AG04450 (cell line): ENCODE measurements at regions not wholly inside any gene's neighbourhood (a gene's known extent, or its start where the extent isn't known, plus 50 kb on each side); places are given as distances from the start of the nearest gene placed in this dataset.

Source experiments
- CTCF ChIA-PET: fragments of 300-600, 350-600 bp; formaldehyde crosslinking; extraction: SDS; loops from one replicate; lab custom pipeline; 2022; ENCODE audit warnings: antibody characterized with exemption, inconsistent platforms; lab: Charles Lee
- POLR2A ChIA-PET: fragments of 350-600 bp; formaldehyde crosslinking; extraction: SDS; loops from one replicate; lab custom pipeline; 2021; ENCODE audit warnings: antibody characterized with exemption, inconsistent platforms; lab: Yijun Ruan, JAX
- DNase-seq: peaks from one replicate; pipeline ENCODE4 v3.0.0-alpha.2; 2011; ENCODE audit warnings: low read depth, low spot score
- H3K27ac ChIP-seq: one replicate; pipeline ENCODE4 v1.5.1; 2012; ENCODE audit warnings: low read depth, low read length, control low read depth
- H3K27me3 ChIP-seq: one replicate; pipeline ENCODE4 v1.6.0; 2012; ENCODE audit warnings: low read length; ENCODE audit not compliant: control insufficient read depth, insufficient read depth
- H3K4me3 ChIP-seq: 2 replicates; pipeline ENCODE4 v1.5.1; 2011; ENCODE audit warnings: mild to moderate bottlenecking, low read depth, low read length, control low read depth
- H3K9me3 ChIP-seq: 2 replicates; pipeline ENCODE4 v1.5.1; 2012; ENCODE audit warnings: low read length; ENCODE audit not compliant: control insufficient read depth, insufficient read depth
- TF ChIP-seq, protein P1 (sequence below): IDR thresholded peaks from 2 replicates; pipeline ENCODE4 v1.5.1; 2011; ENCODE audit warnings: low read depth, low read length, control low read depth, inconsistent platforms

DNA sequence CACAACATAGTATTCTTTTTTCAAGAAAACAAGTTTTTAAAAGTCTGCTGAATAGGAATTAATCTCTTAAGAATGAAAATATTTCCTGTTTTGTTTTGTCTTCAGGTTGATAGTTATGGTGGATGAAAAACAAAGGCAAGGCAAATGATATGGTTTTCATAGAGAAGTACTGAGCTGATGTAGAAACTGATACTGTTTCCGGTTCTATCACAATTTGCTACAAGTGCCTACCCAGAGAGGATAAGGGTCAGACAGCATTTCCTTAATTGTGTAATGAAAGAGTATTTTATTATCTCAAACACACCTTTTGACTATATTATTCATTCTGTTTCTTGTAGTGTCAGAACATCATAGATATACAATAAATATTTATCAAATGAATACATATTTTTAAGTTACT is 836.3 kb downstream of the SQOR start:
- DNase-seq, result no peak
- CTCF ChIA-PET, result no interaction called here
- POLR2A ChIA-PET, result no interaction called here

GRCh38 chr15:46489276-46489675 is 854.4 kb downstream of the SQOR start:
- DNase-seq, result no peak
- Histone ChIP-seq H3K9me3 (no peaks in the 10 kb centered on the region), H3K27ac (no peak overlapping the region), H3K4me3 (no peak overlapping the region), H3K27me3 (no peaks in the 10 kb centered on the region)
- ChIA-PET CTCF (no interaction called here), POLR2A (no interaction called here)
- TF ChIP-seq, protein P1, sequence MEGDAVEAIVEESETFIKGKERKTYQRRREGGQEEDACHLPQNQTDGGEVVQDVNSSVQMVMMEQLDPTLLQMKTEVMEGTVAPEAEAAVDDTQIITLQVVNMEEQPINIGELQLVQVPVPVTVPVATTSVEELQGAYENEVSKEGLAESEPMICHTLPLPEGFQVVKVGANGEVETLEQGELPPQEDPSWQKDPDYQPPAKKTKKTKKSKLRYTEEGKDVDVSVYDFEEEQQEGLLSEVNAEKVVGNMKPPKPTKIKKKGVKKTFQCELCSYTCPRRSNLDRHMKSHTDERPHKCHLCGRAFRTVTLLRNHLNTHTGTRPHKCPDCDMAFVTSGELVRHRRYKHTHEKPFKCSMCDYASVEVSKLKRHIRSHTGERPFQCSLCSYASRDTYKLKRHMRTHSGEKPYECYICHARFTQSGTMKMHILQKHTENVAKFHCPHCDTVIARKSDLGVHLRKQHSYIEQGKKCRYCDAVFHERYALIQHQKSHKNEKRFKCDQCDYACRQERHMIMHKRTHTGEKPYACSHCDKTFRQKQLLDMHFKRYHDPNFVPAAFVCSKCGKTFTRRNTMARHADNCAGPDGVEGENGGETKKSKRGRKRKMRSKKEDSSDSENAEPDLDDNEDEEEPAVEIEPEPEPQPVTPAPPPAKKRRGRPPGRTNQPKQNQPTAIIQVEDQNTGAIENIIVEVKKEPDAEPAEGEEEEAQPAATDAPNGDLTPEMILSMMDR, result no peak

More for the DNA sequence above, 836.3 kb downstream of the SQOR start:
- Histone ChIP-seq H3K9me3 (no peaks in the 10 kb centered on the region), H3K4me3 (no peak overlapping the region), H3K27me3 (no peaks in the 10 kb centered on the region), H3K27ac (no peak overlapping the region)
- TF ChIP-seq, protein P1, result no peak

DNA sequence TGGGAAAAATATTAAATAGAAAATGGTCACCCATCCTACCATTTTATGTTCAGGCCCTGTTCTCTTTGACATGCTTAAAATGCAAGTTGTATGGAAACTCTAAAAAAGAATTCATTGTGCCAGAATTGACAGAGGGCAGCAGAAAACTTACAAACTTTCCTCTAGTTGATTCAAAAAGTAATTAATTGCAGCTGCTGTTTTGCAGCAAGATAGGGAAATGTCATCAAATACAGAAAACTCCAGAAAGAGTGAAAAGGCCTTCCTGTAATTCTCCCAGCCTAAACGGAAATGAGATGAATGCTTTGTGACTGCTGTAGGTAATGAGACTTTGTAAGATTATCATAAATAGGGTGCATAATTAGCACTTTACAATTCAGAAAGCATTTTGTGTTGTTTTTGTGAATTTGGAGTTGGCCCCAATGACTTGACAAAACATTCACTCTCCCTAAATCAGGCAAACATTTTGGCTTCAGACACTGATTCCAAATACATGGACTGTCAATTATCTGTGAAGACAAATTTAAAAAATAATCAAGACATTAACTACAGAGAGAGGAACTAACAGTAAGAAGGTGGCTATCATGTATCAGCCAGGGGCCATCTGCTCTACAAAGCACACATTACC is 861.8 kb downstream of the SQOR start:
- DNase-seq, result no peak
- Histone ChIP-seq H3K27me3 (no peaks in the 10 kb centered on the region), H3K9me3 (no peaks in the 10 kb centered on the region; the same call in 1 of the 2 replicates), H3K27ac (no peak overlapping the region), H3K4me3 (no peak overlapping the region)
- ChIA-PET CTCF (no interaction called here), POLR2A (no interaction called here)
- TF ChIP-seq, protein P1, result no peak

GRCh38 chr15:46502667-46503066 is 867.8 kb downstream of the SQOR start:
- Histone ChIP-seq H3K4me3 (no peak overlapping the region), H3K9me3 (no peaks in the 10 kb centered on the region; the same call in 1 of the 2 replicates), H3K27me3 (no peaks in the 10 kb centered on the region), H3K27ac (no peak overlapping the region)
- TF ChIP-seq, protein P1, result no peak
- CTCF ChIA-PET, result no interaction called here
- DNase-seq, result no peak
- POLR2A ChIA-PET, result no interaction called here

DNA sequence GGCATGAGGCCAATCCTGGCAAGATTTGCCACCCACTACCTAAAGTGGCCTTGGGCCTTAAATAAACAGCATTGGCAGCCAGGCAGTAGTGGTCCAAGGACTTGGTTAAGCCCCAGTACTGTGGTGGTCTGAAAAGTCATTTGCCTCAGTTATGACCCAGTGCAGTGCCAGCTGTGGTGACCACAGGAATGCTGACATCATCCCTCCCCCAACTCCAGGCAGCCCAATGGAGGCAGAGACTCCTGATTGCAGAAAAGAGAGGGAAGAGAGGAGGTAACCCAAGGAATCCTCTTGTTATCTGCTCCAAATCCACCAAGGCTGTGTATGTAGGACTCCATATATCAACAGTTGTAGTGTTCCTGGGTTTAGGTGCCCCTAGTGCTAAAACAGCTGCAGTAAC is 883.6 kb downstream of the SQOR start:
- POLR2A ChIA-PET, result no interaction called here

More for the DNA sequence above, 883.6 kb downstream of the SQOR start:
- TF ChIP-seq, protein P1, result no peak
- Histone ChIP-seq H3K27me3 (no peaks in the 10 kb centered on the region), H3K9me3 (peaks cover 3% of the 10 kb centered on the region; the same call in 1 of the 2 replicates), H3K4me3 (no peak overlapping the region), H3K27ac (no peak overlapping the region)
- CTCF ChIA-PET, result no interaction called here
- DNase-seq, result no peak
